Esophagus muscularis mucosa (tissue), 4 donors: ENCODE measurements at regions not wholly inside any gene's neighbourhood (a gene's known extent, or its start where the extent isn't known, plus 50 kb on each side); places are given as distances from the start of the nearest gene placed in this dataset.

Experiments
- DNase-seq: peaks from one replicate; pipeline ENCODE4 v3.0.0-alpha.2; 2017; ENCODE audit errors: extremely low spot score
- H3K27ac ChIP-seq, 4 donors: fragments of 200-600 bp; sonication (generic); replicated peaks in 1 of 4; 1 replicate in 3 of 4; 2 replicates in 1 of 4; pipeline ENCODE4 v1.5.1; 2016 to 2019; ENCODE audit warnings: mild to moderate bottlenecking in 1 of 4
- H3K27me3 ChIP-seq, 4 donors: fragments of 200-600 bp; sonication (generic); one replicate each; pipeline versions ENCODE4 v1.5.1 to v1.6.0; 2016 to 2019
- H3K36me3 ChIP-seq, 4 donors: fragments of 200-600 bp; sonication (generic); one replicate each; pipeline ENCODE4 v1.5.1; 2016 to 2019
- H3K4me1 ChIP-seq, 4 donors: fragments of 200-600 bp; sonication (generic); one replicate each; pipeline ENCODE4 v1.5.1; 2016 to 2019
- H3K4me3 ChIP-seq, 4 donors: fragments of 200-600 bp; sonication (generic); 1 replicate in 2 of 4; 2 replicates in 2 of 4; pipeline ENCODE4 v1.5.1; 2016 to 2019; ENCODE audit warnings: mild to moderate bottlenecking in 4 of 4, moderate library complexity in 1 of 4
- H3K9me3 ChIP-seq, 4 donors: fragments of 200-600 bp; sonication (generic); 1 replicate in 3 of 4; 2 replicates in 1 of 4; pipeline ENCODE4 v1.5.1; 2016 to 2019
- EP300 ChIP-seq: sonication (generic); formaldehyde crosslinking; IDR thresholded peaks from one replicate; pipeline ENCODE4 v1.6.1; 2017; ENCODE audit warnings: antibody characterized with exemption
- POLR2A ChIP-seq: fragments of 450-650 bp; IDR thresholded peaks from one replicate; pipeline ENCODE4 v1.6.1; 2017; ENCODE audit warnings: antibody characterized with exemption, moderate library complexity, mild to moderate bottlenecking, low read depth
- POLR2AphosphoS5 ChIP-seq, 2 donors: sonication (generic); formaldehyde crosslinking; IDR thresholded peaks; one replicate each; pipeline ENCODE4 v1.6.1; 2017; ENCODE audit warnings: antibody characterized with exemption in 2 of 2
- WGBS: methylation state at CpG from one replicate; pipeline ENCODE4 v1.1.5; 2018; 5-methylcytosine and 5-hydroxymethylcytosine counted together
- intact Hi-C: fragments of 100-400 bp; cut with DNase I; formaldehyde crosslinking; loops from one replicate; pipeline ENCODE4 v1.15.1; 2023
- TF ChIP-seq, protein P1 (sequence below), 3 experiments: fragments of 200-600 bp in 2 of 3; fragments of 450-650 bp in 1 of 3; sonication (generic) in 2 of 3; IDR thresholded peaks; one replicate each; pipeline ENCODE4 v1.5.1; 2017 to 2019; ENCODE audit warnings: antibody characterized with exemption in 3 of 3, mild to moderate bottlenecking in 2 of 3, moderate library complexity in 1 of 3

- Histone ChIP-seq H3K4me3 (no peak overlapping the region), H3K27ac (no peak overlapping the region), H3K27me3 (no peaks in the 10 kb centered on the region), H3K9me3 (no peaks in the 10 kb centered on the region), H3K36me3 (no peaks in the 10 kb centered on the region), H3K4me1 (no peaks in the 10 kb centered on the region)
- intact Hi-C loops, result no loop called here
- no peak for TF ChIP-seq POLR2A
- TF ChIP-seq, protein P1, sequence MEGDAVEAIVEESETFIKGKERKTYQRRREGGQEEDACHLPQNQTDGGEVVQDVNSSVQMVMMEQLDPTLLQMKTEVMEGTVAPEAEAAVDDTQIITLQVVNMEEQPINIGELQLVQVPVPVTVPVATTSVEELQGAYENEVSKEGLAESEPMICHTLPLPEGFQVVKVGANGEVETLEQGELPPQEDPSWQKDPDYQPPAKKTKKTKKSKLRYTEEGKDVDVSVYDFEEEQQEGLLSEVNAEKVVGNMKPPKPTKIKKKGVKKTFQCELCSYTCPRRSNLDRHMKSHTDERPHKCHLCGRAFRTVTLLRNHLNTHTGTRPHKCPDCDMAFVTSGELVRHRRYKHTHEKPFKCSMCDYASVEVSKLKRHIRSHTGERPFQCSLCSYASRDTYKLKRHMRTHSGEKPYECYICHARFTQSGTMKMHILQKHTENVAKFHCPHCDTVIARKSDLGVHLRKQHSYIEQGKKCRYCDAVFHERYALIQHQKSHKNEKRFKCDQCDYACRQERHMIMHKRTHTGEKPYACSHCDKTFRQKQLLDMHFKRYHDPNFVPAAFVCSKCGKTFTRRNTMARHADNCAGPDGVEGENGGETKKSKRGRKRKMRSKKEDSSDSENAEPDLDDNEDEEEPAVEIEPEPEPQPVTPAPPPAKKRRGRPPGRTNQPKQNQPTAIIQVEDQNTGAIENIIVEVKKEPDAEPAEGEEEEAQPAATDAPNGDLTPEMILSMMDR (IDR thresholded peaks at IDR 0.05), result no peak
- TF ChIP-seq POLR2AphosphoS5 (IDR thresholded peaks at IDR 0.05), result no peak
- no peak for TF ChIP-seq EP300
- no peak for DNase-seq
- 58% methylated on average over 4 of the region's 4 CpGs for WGBS
Measured at GRCh38 chr6:71048320-71049164, 91.7 kb upstream of the B3GAT2 start.

DNA sequence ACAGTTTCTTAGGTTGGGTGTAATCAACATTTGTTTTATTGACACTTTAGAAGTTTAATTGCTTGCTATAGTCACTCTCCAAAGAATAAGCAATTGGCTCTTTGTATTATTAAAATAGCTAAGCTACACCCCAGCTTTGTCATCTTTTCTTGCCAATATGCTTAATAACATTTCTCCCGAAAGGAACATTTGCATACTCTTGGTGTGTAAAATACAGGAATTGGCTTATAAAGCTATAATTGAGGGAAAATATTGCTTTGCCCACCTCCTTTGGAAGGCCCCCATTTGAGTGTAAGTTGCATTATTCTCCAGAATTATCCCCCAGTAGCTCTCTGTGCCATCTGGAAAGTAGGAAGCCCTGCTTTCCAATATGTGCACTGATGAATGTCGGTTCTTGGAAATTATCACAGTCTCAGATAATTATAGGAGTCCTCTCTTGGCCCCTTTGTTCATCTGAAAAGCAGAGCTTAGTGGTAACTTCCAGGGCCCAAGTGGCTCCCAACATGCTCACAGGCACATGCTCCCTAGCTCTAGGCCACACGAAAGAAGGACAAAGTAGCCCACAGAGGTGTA, 92.4 kb upstream of the B3GAT2 start:
- 85% methylated on average over 3 of the region's 3 CpGs for WGBS
- no peaks in the 10 kb centered on the region for H3K4me1 ChIP-seq
- TF ChIP-seq, protein P1 (IDR thresholded peaks at IDR 0.05), result no peak
- no peak for TF ChIP-seq POLR2AphosphoS5 (IDR thresholded peaks at IDR 0.05)
- no peak for TF ChIP-seq EP300
- TF ChIP-seq POLR2A, result no peak
- no peak overlapping the region for H3K4me3 ChIP-seq
- DNase-seq, result no peak
- no peaks in the 10 kb centered on the region for H3K36me3 ChIP-seq
- H3K9me3 ChIP-seq, result no peaks in the 10 kb centered on the region
- intact Hi-C loops, result no loop called here
- H3K27ac ChIP-seq, result no peak overlapping the region
- no peaks in the 10 kb centered on the region for H3K27me3 ChIP-seq

- intact Hi-C loops, result no loop called here
- H3K4me3 ChIP-seq, result no peak overlapping the region
- no peaks in the 10 kb centered on the region for H3K4me1 ChIP-seq
- DNase-seq, result no peak
- TF ChIP-seq EP300, result no peak
- TF ChIP-seq, protein P1 (IDR thresholded peaks at IDR 0.05), result no peak
- no peak for TF ChIP-seq POLR2AphosphoS5 (IDR thresholded peaks at IDR 0.05)
- TF ChIP-seq POLR2A, result no peak
- H3K27ac ChIP-seq, result no peak overlapping the region
- H3K9me3 ChIP-seq, result no peaks in the 10 kb centered on the region
- no peaks in the 10 kb centered on the region for H3K27me3 ChIP-seq
- H3K36me3 ChIP-seq, result no peaks in the 10 kb centered on the region
- 91% methylated on average over 4 of the region's 4 CpGs for WGBS
Measured at GRCh38 chr6:71053475-71053874, 96.6 kb upstream of the B3GAT2 start.

DNA sequence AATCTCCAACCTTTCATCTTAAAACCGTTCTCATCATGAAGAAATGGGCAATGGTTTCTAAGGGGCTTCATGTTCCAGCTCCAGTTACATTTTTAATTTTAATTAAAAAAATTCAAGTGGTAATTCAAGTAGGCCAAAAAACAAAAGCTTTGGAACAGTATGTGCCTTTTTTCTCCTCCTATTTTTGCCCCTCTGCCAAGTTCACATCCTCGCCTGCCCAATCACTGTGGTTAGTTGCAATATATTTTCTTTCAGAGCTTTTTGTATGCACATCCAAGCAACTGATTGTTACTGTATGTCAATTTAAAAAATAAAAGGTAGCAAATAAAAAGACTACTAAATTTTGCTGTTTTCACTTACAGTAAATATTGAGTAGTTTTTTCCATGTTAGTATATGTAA, 99.8 kb upstream of the B3GAT2 start:
- H3K27me3 ChIP-seq, result no peaks in the 10 kb centered on the region
- DNase-seq, result no peak
- H3K27ac ChIP-seq, result no peak overlapping the region
- 36% methylated on average over 2 of the region's 2 CpGs for WGBS
- no peaks in the 10 kb centered on the region for H3K4me1 ChIP-seq
- no peaks in the 10 kb centered on the region for H3K9me3 ChIP-seq
- no peaks in the 10 kb centered on the region for H3K36me3 ChIP-seq
- TF ChIP-seq POLR2A (no peak), EP300 (no peak)
- no peak overlapping the region for H3K4me3 ChIP-seq
- intact Hi-C loops, result no loop called here

DNA sequence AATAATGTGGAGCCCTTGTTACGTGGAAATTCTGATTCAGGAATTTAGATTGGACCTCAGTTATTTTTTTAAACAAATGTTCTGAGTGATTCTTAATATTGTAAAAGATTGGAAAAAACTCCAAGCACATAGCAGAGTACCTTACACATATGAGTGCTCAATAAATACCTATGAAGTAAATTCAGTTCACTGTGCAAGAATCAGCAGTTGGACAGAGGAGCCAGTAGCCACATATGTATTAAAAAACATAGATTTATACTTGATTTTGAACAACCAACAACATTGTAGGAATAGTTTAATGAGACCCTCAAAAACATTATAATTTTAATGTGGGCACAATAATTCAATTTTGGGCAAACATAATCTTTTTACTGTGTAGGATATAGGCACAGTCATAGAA, 109.3 kb upstream of the B3GAT2 start:
- no peaks in the 10 kb centered on the region for H3K4me1 ChIP-seq
- no peaks in the 10 kb centered on the region for H3K36me3 ChIP-seq
- DNase-seq, result no peak
- H3K4me3 ChIP-seq, result no peak overlapping the region
- WGBS, result 77% methylated on average over 1 of the region's 1 CpG
- no peak for TF ChIP-seq EP300
- no peak for TF ChIP-seq POLR2A
- TF ChIP-seq POLR2AphosphoS5 (IDR thresholded peaks at IDR 0.05), result no peak
- H3K9me3 ChIP-seq, result no peaks in the 10 kb centered on the region
- intact Hi-C loops, result no loop called here
- no peaks in the 10 kb centered on the region for H3K27me3 ChIP-seq
- H3K27ac ChIP-seq, result no peak overlapping the region
